ENCODE measurements at regions not wholly inside any gene's neighbourhood (a gene's known extent, or its start where the extent isn't known, plus 50 kb on each side); places are given as distances from the start of the nearest gene placed in this dataset.

GRCh38 chr1:240031009-240031408 is 60.7 kb upstream of the FMN2 start:
- Histone ChIP-seq H3K27me3 (ENCODE audit: control insufficient read depth in 3 of 3, insufficient read depth in 3 of 3, low read length in 2 of 3) (no peaks in the 10 kb centered on the region), H3K36me3 (ENCODE audit: control insufficient read depth in 4 of 4, insufficient read depth in 4 of 4, low read length in 4 of 4) (no peaks in the 10 kb centered on the region), H3K4me3 (no peak overlapping the region), H3K9me3 (ENCODE audit: control insufficient read depth in 4 of 4, insufficient read depth in 3 of 4, low read length in 3 of 4) (no peaks in the 10 kb centered on the region), H3K4me1 (ENCODE audit: control insufficient read depth in 5 of 5, insufficient read depth in 5 of 5, low read length in 5 of 5) (no peaks in the 10 kb centered on the region), H3K9ac (ENCODE audit: insufficient read depth in 1 of 2, low read length in 2 of 2) (no peak overlapping the region), H3K27ac (ENCODE audit: low read depth in 1 of 2, low read length in 1 of 2) (no peak overlapping the region)
- no peak for TF ChIP-seq CTCF (IDR thresholded peaks at IDR 0.05; ENCODE audit: control extremely low read depth, extremely low read depth)
- ATAC-seq (ENCODE audit: insufficient read depth, low FRiP score) (no peak), DNase-seq (peak in 1 of 3 donors; percentile 5)
- 69% methylated on average over 5 of the region's 5 CpGs for WGBS, 2 donors

DNA sequence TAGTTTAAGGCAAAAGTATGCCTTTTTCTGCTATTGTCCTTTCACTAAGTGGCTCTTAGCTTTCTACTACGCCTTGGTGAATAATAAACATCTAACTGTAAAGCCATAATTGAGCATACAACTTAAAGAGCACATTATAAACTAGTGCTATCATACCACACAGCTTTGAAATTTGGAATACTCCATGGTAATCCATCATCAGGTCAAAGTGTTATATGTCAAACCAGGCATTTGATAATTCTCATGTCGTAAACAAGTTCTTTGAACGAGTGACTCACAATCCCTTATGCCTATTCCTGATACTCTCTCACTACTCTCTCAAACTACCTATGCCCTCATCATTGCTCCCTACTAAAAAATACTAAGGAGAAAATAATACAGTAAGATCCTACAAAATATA is 60.3 kb upstream of the FMN2 start:
- no peak overlapping the region for H3K27ac ChIP-seq (ENCODE audit: low read depth in 1 of 2, low read length in 1 of 2)
- 75 to 76% methylated on average over 3 of the region's 3 CpGs for WGBS, 2 donors

DNA sequence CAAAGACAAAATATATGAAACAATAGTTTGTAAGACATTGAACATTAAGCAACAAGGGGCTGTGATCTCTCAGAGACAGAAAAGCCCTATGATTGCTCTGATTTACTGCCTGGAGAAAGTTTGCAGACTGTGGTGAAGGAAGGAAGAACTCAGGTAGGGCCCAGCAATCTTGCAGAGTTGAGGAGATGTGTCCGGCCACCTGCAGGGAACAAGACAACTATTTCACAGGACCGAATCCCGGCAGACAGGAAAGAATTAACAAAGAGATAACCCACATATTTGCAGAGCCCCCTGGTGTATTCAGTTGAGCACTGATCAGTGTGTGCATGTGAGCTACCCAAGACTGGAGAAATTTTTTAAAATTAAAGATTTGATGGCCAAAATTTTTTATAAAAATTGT is 58.3 kb upstream of the FMN2 start:
- Histone ChIP-seq H3K27me3 (ENCODE audit: control insufficient read depth in 3 of 3, insufficient read depth in 3 of 3, low read length in 2 of 3) (no peaks in the 10 kb centered on the region), H3K9ac (ENCODE audit: insufficient read depth in 1 of 2, low read length in 2 of 2) (no peak overlapping the region), H3K9me3 (ENCODE audit: control insufficient read depth in 4 of 4, insufficient read depth in 3 of 4, low read length in 3 of 4) (no peaks in the 10 kb centered on the region), H3K4me3 (no peak overlapping the region), H3K36me3 (ENCODE audit: control insufficient read depth in 4 of 4, insufficient read depth in 4 of 4, low read length in 4 of 4) (no peaks in the 10 kb centered on the region), H3K27ac (ENCODE audit: low read depth in 1 of 2, low read length in 1 of 2) (no peak overlapping the region), H3K4me1 (ENCODE audit: control insufficient read depth in 5 of 5, insufficient read depth in 5 of 5, low read length in 5 of 5) (no peaks in the 10 kb centered on the region)
- WGBS, 2 donors, result 59 to 65% methylated on average over 3 of the region's 3 CpGs
- ATAC-seq (ENCODE audit: insufficient read depth, low FRiP score), result no peak
- TF ChIP-seq CTCF (IDR thresholded peaks at IDR 0.05; ENCODE audit: control extremely low read depth, extremely low read depth), result no peak
- no peak for DNase-seq

More for the DNA sequence above, 60.3 kb upstream of the FMN2 start:
- no peak for TF ChIP-seq CTCF (IDR thresholded peaks at IDR 0.05; ENCODE audit: control extremely low read depth, extremely low read depth)
- Histone ChIP-seq H3K4me1 (ENCODE audit: control insufficient read depth in 5 of 5, insufficient read depth in 5 of 5, low read length in 5 of 5) (no peaks in the 10 kb centered on the region), H3K9ac (ENCODE audit: insufficient read depth in 1 of 2, low read length in 2 of 2) (no peak overlapping the region), H3K4me3 (no peak overlapping the region), H3K36me3 (ENCODE audit: control insufficient read depth in 4 of 4, insufficient read depth in 4 of 4, low read length in 4 of 4) (no peaks in the 10 kb centered on the region), H3K27me3 (ENCODE audit: control insufficient read depth in 3 of 3, insufficient read depth in 3 of 3, low read length in 2 of 3) (no peaks in the 10 kb centered on the region), H3K9me3 (ENCODE audit: control insufficient read depth in 4 of 4, insufficient read depth in 3 of 4, low read length in 3 of 4) (no peaks in the 10 kb centered on the region)
- DNase-seq, result no peak
- no peak for ATAC-seq (ENCODE audit: insufficient read depth, low FRiP score)

DNA sequence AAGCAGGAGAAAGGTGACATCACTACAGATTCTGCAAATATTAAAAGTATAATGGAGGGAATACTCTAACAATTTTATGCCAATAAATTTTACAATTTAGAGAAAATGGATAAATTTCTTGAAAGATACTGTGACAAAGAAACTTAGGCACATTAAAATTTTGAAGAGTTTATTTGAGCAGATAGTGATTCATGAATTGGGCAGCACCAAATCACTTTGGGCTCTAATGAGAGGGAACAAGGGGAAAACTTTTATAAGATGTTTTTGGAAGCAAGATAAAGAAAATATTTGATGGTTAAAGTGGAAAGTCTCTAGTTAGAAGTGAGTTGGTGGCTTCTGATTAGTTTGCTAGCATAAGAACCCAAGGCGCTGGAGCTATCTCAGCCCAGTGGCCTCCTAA is 55.2 kb upstream of the FMN2 start:
- Histone ChIP-seq H3K27me3 (ENCODE audit: control insufficient read depth in 3 of 3, insufficient read depth in 3 of 3, low read length in 2 of 3) (no peaks in the 10 kb centered on the region), H3K4me3 (no peak overlapping the region), H3K27ac (ENCODE audit: low read depth in 1 of 2, low read length in 1 of 2) (no peak overlapping the region), H3K9ac (ENCODE audit: insufficient read depth in 1 of 2, low read length in 2 of 2) (no peak overlapping the region), H3K9me3 (ENCODE audit: control insufficient read depth in 4 of 4, insufficient read depth in 3 of 4, low read length in 3 of 4) (no peaks in the 10 kb centered on the region), H3K4me1 (ENCODE audit: control insufficient read depth in 5 of 5, insufficient read depth in 5 of 5, low read length in 5 of 5) (no peaks in the 10 kb centered on the region), H3K36me3 (ENCODE audit: control insufficient read depth in 4 of 4, insufficient read depth in 4 of 4, low read length in 4 of 4) (no peaks in the 10 kb centered on the region)
- DNase-seq, result no peak
- no peak for TF ChIP-seq CTCF (IDR thresholded peaks at IDR 0.05; ENCODE audit: control extremely low read depth, extremely low read depth)
- no peak for ATAC-seq (ENCODE audit: insufficient read depth, low FRiP score)
- WGBS, 2 donors, result 89 to 95% methylated on average over 1 of the region's 1 CpG

Measured in lung (tissue), 11 donors.